HFF-Myc (cell line): ENCODE measurements at regions not wholly inside any gene's neighbourhood (a gene's known extent, or its start where the extent isn't known, plus 50 kb on each side); places are given as distances from the start of the nearest gene placed in this dataset.
"Not testable (repeated sequence)": the region's sequence is repeated elsewhere in the genome, so short reads cannot be mapped to it uniquely, and the experiment has no call there.

Experiments used
- DNase-seq: peaks from one replicate; pipeline ENCODE4 v3.0.0-alpha.2; 2011; ENCODE audit warnings: low read depth; ENCODE audit errors: extremely low read depth
- H3K4me3 ChIP-seq: replicated peaks from 2 replicates; pipeline ENCODE4 v1.5.1; 2011; ENCODE audit warnings: low read depth, mild to moderate bottlenecking, control low read depth, low read length
- CTCF ChIP-seq: IDR thresholded peaks from 2 replicates; pipeline ENCODE4 v1.5.1; 2012; ENCODE audit warnings: mild to moderate bottlenecking, low read depth, low read length, control low read depth; ENCODE audit errors: missing control alignments

- peak; percentile 16 for TF ChIP-seq CTCF
- not testable (repeated sequence) for H3K4me3 ChIP-seq, DNase-seq
These were observed 72.8 kb upstream of the SORL1 start for GRCh38 chr11:121379145-121379810.

GRCh38 chr11:121383716-121384115 is 68.4 kb upstream of the SORL1 start:
- no peak for DNase-seq
- TF ChIP-seq CTCF, result no peak
- H3K4me3 ChIP-seq, result no peak overlapping the region

GRCh38 chr11:121385688-121386087 is 66.4 kb upstream of the SORL1 start:
- no peak for TF ChIP-seq CTCF
- H3K4me3 ChIP-seq, result no peak overlapping the region
- DNase-seq, result no peak
